H1 (cell line): ENCODE measurements at regions not wholly inside any gene's neighbourhood (a gene's known extent, or its start where the extent isn't known, plus 50 kb on each side); places are given as distances from the start of the nearest gene placed in this dataset.

Source experiments
- CTCF ChIA-PET: fragments of 300-600 bp; sonication (Branson Sonifier 250); formaldehyde crosslinking; loops from one replicate; lab custom pipeline; 2021; ENCODE audit not compliant: partially characterized antibody; lab: Charles Lee
- POLR2A ChIA-PET: fragments of 300-600 bp; sonication (Branson Sonifier 250); formaldehyde crosslinking; loops from one replicate; lab custom pipeline; 2021; ENCODE audit warnings: inconsistent platforms; ENCODE audit not compliant: partially characterized antibody; lab: Charles Lee
- DNase-seq, 2 experiments: peaks; one replicate each; pipeline versions ENCODE4 v3.0.0 to v3.0.0-alpha.2; 2010 to 2022; ENCODE audit warnings: low spot score in 2 of 2, low read depth in 1 of 2, mixed read lengths in 1 of 2
- FAIRE-seq: peaks from 2 replicates; lab custom pipeline; 2011; peaks lifted over from hg19 to GRCh38; lab: Jason Lieb, UNC
- H2AFZ ChIP-seq: 2 replicates; pipeline ENCODE4 v1.8.1; 2012; ENCODE audit warnings: low read length, inconsistent platforms
- H2AK5ac ChIP-seq: 2 replicates; pipeline ENCODE4 v1.6.1; 2013; ENCODE audit warnings: low read depth, low read length
- H2BK120ac ChIP-seq: replicated peaks from 2 replicates; pipeline ENCODE3; 2013; ENCODE audit warnings: low read depth, low read length, inconsistent platforms
- H2BK12ac ChIP-seq: 2 replicates; pipeline ENCODE4 v1.6.1; 2013; ENCODE audit warnings: low read depth, low read length
- H2BK15ac ChIP-seq: 2 replicates; pipeline ENCODE4 v1.6.1; 2013; ENCODE audit warnings: low read length
- H2BK20ac ChIP-seq: 2 replicates; pipeline ENCODE4 v1.6.1; 2013; ENCODE audit warnings: low read length
- H2BK5ac ChIP-seq: 2 replicates; pipeline ENCODE4 v1.6.1; 2013; ENCODE audit warnings: low read depth, low read length
- H3K14ac ChIP-seq: 2 replicates; pipeline ENCODE4 v1.6.1; 2013; ENCODE audit warnings: inconsistent platforms; ENCODE audit not compliant: insufficient read length
- H3K18ac ChIP-seq: 2 replicates; pipeline ENCODE4 v1.6.1; 2013; ENCODE audit warnings: low read length; ENCODE audit errors: extremely low read depth
- H3K23ac ChIP-seq: 2 replicates; pipeline ENCODE4 v1.6.1; 2013; ENCODE audit warnings: inconsistent platforms; ENCODE audit not compliant: insufficient read length
- H3K23me2 ChIP-seq: 2 replicates; pipeline ENCODE4 v1.6.1; 2013; ENCODE audit warnings: low read depth, low read length
- H3K27ac ChIP-seq: 2 replicates; pipeline ENCODE4 v1.6.1; 2011; ENCODE audit warnings: low read depth, low read length, inconsistent platforms
- H3K27me3 ChIP-seq, 4 experiments: replicated peaks in 1 of 4; 1 replicate in 1 of 4; 2 replicates in 3 of 4; pipeline versions ENCODE4 v1.6.1 to v1.8.1; 2011 to 2013; ENCODE audit warnings: low read length in 3 of 4, mild to moderate bottlenecking in 3 of 4, inconsistent platforms in 2 of 4, mixed read lengths in 2 of 4, moderate library complexity in 1 of 4; ENCODE audit not compliant: control insufficient read depth in 3 of 4, insufficient read depth in 3 of 4; ENCODE audit errors: extremely low read depth in 1 of 4
- H3K36me3 ChIP-seq, 4 experiments: 2 replicates each; pipeline versions ENCODE4 v1.6.1 to v1.8.1; 2011 to 2013; ENCODE audit warnings: mild to moderate bottlenecking in 4 of 4, low read length in 3 of 4, moderate library complexity in 2 of 4, control low read depth in 1 of 4, inconsistent platforms in 1 of 4; ENCODE audit not compliant: insufficient read depth in 4 of 4, control insufficient read depth in 2 of 4
- H3K4ac ChIP-seq: replicated peaks from 2 replicates; pipeline ENCODE3; 2013; ENCODE audit warnings: low read length, low read depth, mixed read lengths, inconsistent platforms; ENCODE audit not compliant: insufficient read length
- H3K4me1 ChIP-seq, 4 experiments: replicated peaks in 1 of 4; 1 replicate in 1 of 4; 2 replicates in 3 of 4; pipeline versions ENCODE4 v1.6.1 to v1.8.1; 2011 to 2013; ENCODE audit warnings: low read length in 3 of 4, inconsistent platforms in 2 of 4, mixed read lengths in 1 of 4; ENCODE audit not compliant: insufficient read depth in 4 of 4, control insufficient read depth in 3 of 4
- H3K4me2 ChIP-seq, 2 experiments: 2 replicates each; pipeline versions ENCODE4 v1.6.1 to v1.8.1; 2011 to 2013; ENCODE audit warnings: low read depth in 2 of 2, low read length in 2 of 2, control low read depth in 1 of 2, inconsistent platforms in 1 of 2, mild to moderate bottlenecking in 1 of 2; ENCODE audit not compliant: insufficient read depth in 1 of 2
- H3K4me3 ChIP-seq, 4 experiments: fragments of 200-600, 300-600 bp in 1 of 4; sonication (generic), shearing (Covaris generic), sonication (Bioruptor Twin) in 1 of 4; 2 replicates each; pipeline versions ENCODE4 v1.5.1 to v1.8.1; 2011 to 2016; ENCODE audit warnings: low read length in 4 of 4, low read depth in 3 of 4, control low read depth in 2 of 4, inconsistent platforms in 2 of 4, mild to moderate bottlenecking in 2 of 4, mixed read lengths in 1 of 4, moderate library complexity in 1 of 4; ENCODE audit not compliant: insufficient read depth in 2 of 4; ENCODE audit errors: extremely low read depth in 1 of 4
- H3K56ac ChIP-seq: replicated peaks from 2 replicates; pipeline ENCODE3; 2013; ENCODE audit warnings: low read depth, mild to moderate bottlenecking, mixed read lengths, low read length, inconsistent platforms; ENCODE audit not compliant: insufficient read length
- H3K79me1 ChIP-seq: 2 replicates; pipeline ENCODE4 v1.6.1; 2013; ENCODE audit warnings: low read depth, low read length, control low read depth
- H3K79me2 ChIP-seq, 2 experiments: 2 replicates each; pipeline versions ENCODE4 v1.6.1 to v1.8.1; 2012 to 2013; ENCODE audit warnings: low read length in 2 of 2, mild to moderate bottlenecking in 2 of 2, inconsistent platforms in 1 of 2; ENCODE audit not compliant: insufficient read depth in 2 of 2, control insufficient read depth in 1 of 2
- H3K9ac ChIP-seq, 4 experiments: replicated peaks in 1 of 4; 1 replicate in 1 of 4; 2 replicates in 3 of 4; pipeline versions ENCODE4 v1.6.1 to v1.8.1; 2011 to 2013; ENCODE audit warnings: low read depth in 3 of 4, low read length in 3 of 4, control low read depth in 2 of 4, mild to moderate bottlenecking in 2 of 4, moderate library complexity in 2 of 4, inconsistent platforms in 1 of 4; ENCODE audit errors: extremely low read depth in 1 of 4
- H3K9me3 ChIP-seq, 2 experiments: 2 replicates each; pipeline versions ENCODE4 v1.6.1 to v1.8.1; 2012 to 2013; ENCODE audit warnings: mild to moderate bottlenecking in 2 of 2, moderate library complexity in 2 of 2, control low read depth in 1 of 2, inconsistent platforms in 1 of 2, low read depth in 1 of 2, low read length in 1 of 2, mixed read lengths in 1 of 2; ENCODE audit not compliant: insufficient read depth in 2 of 2
- H4K20me1 ChIP-seq, 2 experiments: replicated peaks in 1 of 2; 2 replicates each; pipeline versions ENCODE3 to v1.8.1; 2011 to 2013; ENCODE audit warnings: inconsistent platforms in 2 of 2, low read length in 2 of 2, mild to moderate bottlenecking in 1 of 2; ENCODE audit not compliant: insufficient read depth in 2 of 2, control insufficient read depth in 1 of 2
- H4K5ac ChIP-seq: 2 replicates; pipeline ENCODE4 v1.6.1; 2013; ENCODE audit warnings: low read length, low read depth, mixed read lengths, inconsistent platforms; ENCODE audit not compliant: insufficient read length
- H4K8ac ChIP-seq: 2 replicates; pipeline ENCODE4 v1.8.0; 2013; ENCODE audit warnings: mild to moderate bottlenecking, moderate library complexity, low read length, inconsistent platforms; ENCODE audit not compliant: insufficient read depth; ENCODE audit errors: extremely low read depth
- H4K91ac ChIP-seq: replicated peaks from 2 replicates; pipeline ENCODE3; 2013; ENCODE audit warnings: low read length, mixed read lengths, inconsistent platforms; ENCODE audit not compliant: insufficient read length
- SAP30 ChIP-seq: fragments of 300-600 bp; sonication (generic); IDR thresholded peaks from 2 replicates; pipeline ENCODE4 v1.7.1; 2012; ENCODE audit warnings: low read length, moderate library complexity, mild to moderate bottlenecking, inconsistent platforms; ENCODE audit not compliant: insufficient read depth, insufficient replicate concordance
- SIRT6 ChIP-seq: IDR thresholded peaks from one replicate; pipeline ENCODE4 v1.7.1; 2012; ENCODE audit warnings: low read length, inconsistent platforms
- WGBS, 2 experiments: shearing (Covaris generic) in 1 of 2; methylation state at CpG; one replicate each; pipeline versions ENCODE4 v1.1.6 to v1.1.7; 2013 to 2015; ENCODE audit warnings: low lambda C conversion rate in 2 of 2, mixed read lengths in 2 of 2, inconsistent platforms in 1 of 2, low coverage in 1 of 2, missing lambda C conversion rate in 1 of 2; ENCODE audit not compliant: insufficient replicate concordance in 2 of 2, insufficient coverage in 1 of 2, insufficient read length in 1 of 2; ENCODE audit errors: extremely low coverage in 1 of 2, missing lambda C conversion rate in 1 of 2; 5-methylcytosine and 5-hydroxymethylcytosine counted together

GRCh38 chr21:17048974-17049373 is 463.9 kb upstream of the CXADR start:
- Histone ChIP-seq H3K4me2 (no peak overlapping the region), H3K9me3 (peaks cover 0 to 2% of the 10 kb centered on the region in 2 experiments; a peak in 1 of 4 replicates), H3K23ac (no peak overlapping the region), H3K23me2 (no peaks in the 10 kb centered on the region), H2BK20ac (peak overlapping the region; percentile 74), H3K79me2 (no peaks in the 10 kb centered on the region), H2BK120ac (no peak overlapping the region), H3K56ac (no peak overlapping the region), H2BK12ac (peak overlapping the region; percentile 84), H2BK15ac (no peak overlapping the region; the same call in 1 of the 2 replicates), H2AFZ (no peak overlapping the region), H3K36me3 (peaks cover 0 to 3% (median 0%) of the 10 kb centered on the region in 4 experiments; a peak in 1 of 8 replicates), H3K9ac (no peak overlapping the region), H4K8ac (no peak overlapping the region; the same call in 1 of the 2 replicates), H4K5ac (no peak overlapping the region), H3K14ac (no peak overlapping the region), H2BK5ac (no peak overlapping the region), H3K4ac (no peak overlapping the region), H2AK5ac (peak overlapping the region; percentile 59; the same call in 1 of the 2 replicates), H3K4me3 (no peak overlapping the region), H3K27ac (no peak overlapping the region), H3K79me1 (no peaks in the 10 kb centered on the region), H3K27me3 (no peaks in the 10 kb centered on the region), H3K4me1 (peaks cover 0 to 14% (median 4%) of the 10 kb centered on the region in 4 experiments; a peak in 5 of 7 replicates), H4K20me1 (no peaks in the 10 kb centered on the region), H4K91ac (peak overlapping the region; percentile 75), H3K18ac (no peak overlapping the region)
- DNase-seq (no peak), FAIRE-seq (no peak)
- TF ChIP-seq SIRT6, result no peak
- no peak for TF ChIP-seq SAP30
- POLR2A ChIA-PET, result no interaction called here
- WGBS, 2 experiments, result 72% methylated on average over 3 of the region's 3 CpGs; no CpG with 5 or more reads in 1 of the 2 experiments
- CTCF ChIA-PET, result no interaction called here
